Neural progenitor cell (in vitro differentiated cells): ENCODE measurements at regions not wholly inside any gene's neighbourhood (a gene's known extent, or its start where the extent isn't known, plus 50 kb on each side); places are given as distances from the start of the nearest gene placed in this dataset.

Source experiments
- CTCF ChIP-seq: fragments of 200-600 bp; sonication (generic); IDR thresholded peaks from 2 replicates; pipeline ENCODE4 v1.5.1; 2017; ENCODE audit warnings: antibody characterized with exemption, mild to moderate bottlenecking
- EZH2 ChIP-seq: fragments of 200-600 bp; sonication (generic); IDR thresholded peaks from 2 replicates; pipeline ENCODE4 v1.6.1; 2017; ENCODE audit warnings: antibody characterized with exemption, mild to moderate bottlenecking, moderate library complexity
- EZH2phosphoT487 ChIP-seq: fragments of 200-600 bp; sonication (generic); IDR thresholded peaks from 2 replicates; pipeline ENCODE4 v1.6.1; 2017; ENCODE audit warnings: antibody characterized with exemption

- TF ChIP-seq EZH2phosphoT487 (no peak), CTCF (no peak), EZH2 (no peak)
Measured at GRCh38 chr2:42980764-42981416, 188.5 kb upstream of the HAAO start.
